Karpas-422 (cell line): ENCODE measurements at regions not wholly inside any gene's neighbourhood (a gene's known extent, or its start where the extent isn't known, plus 50 kb on each side); places are given as distances from the start of the nearest gene placed in this dataset.

Source experiments
- DNase-seq: peaks from one replicate; pipeline ENCODE4 v3.0.0-alpha.2; 2015
- H2AFZ ChIP-seq: fragments of 200-600 bp; sonication (generic); 2 replicates; pipeline ENCODE4 v1.6.1; 2014; ENCODE audit warnings: antibody characterized with exemption, low read length, mixed read lengths
- H3K27ac ChIP-seq: fragments of 200-600 bp; sonication (generic); 2 replicates; pipeline ENCODE4 v1.5.1; 2014; ENCODE audit warnings: mild to moderate bottlenecking, low read length, moderate library complexity
- H3K27me3 ChIP-seq: fragments of 200-600 bp; sonication (generic); 2 replicates; pipeline ENCODE4 v1.6.1; 2014; ENCODE audit warnings: low read length, mixed read lengths
- H3K36me3 ChIP-seq: fragments of 200-600 bp; sonication (generic); 2 replicates; pipeline ENCODE4 v1.6.1; 2014; ENCODE audit warnings: low read length, mixed read lengths; ENCODE audit not compliant: insufficient read depth
- H3K4me1 ChIP-seq: fragments of 200-600 bp; sonication (generic); 2 replicates; pipeline ENCODE4 v1.6.1; 2014; ENCODE audit warnings: mild to moderate bottlenecking, low read length, mixed read lengths
- H3K4me2 ChIP-seq: fragments of 200-600 bp; sonication (generic); 2 replicates; pipeline ENCODE4 v1.6.1; 2014; ENCODE audit warnings: low read length, low read depth, mild to moderate bottlenecking; ENCODE audit not compliant: poor library complexity, severe bottlenecking
- H3K4me3 ChIP-seq: fragments of 200-600 bp; sonication (generic); 2 replicates; pipeline ENCODE4 v1.5.1; 2014; ENCODE audit warnings: mild to moderate bottlenecking, antibody characterized with exemption, low read length, mixed read lengths
- H3K79me2 ChIP-seq: fragments of 200-600 bp; sonication (generic); 2 replicates; pipeline ENCODE4 v1.6.1; 2014; ENCODE audit warnings: mild to moderate bottlenecking, low read length, mixed read lengths
- H3K9ac ChIP-seq: fragments of 200-600 bp; sonication (generic); 2 replicates; pipeline ENCODE4 v1.6.0; 2014; ENCODE audit warnings: low read length
- H3K9me2 ChIP-seq: fragments of 200-600 bp; sonication (generic), shearing (Covaris generic); replicated peaks from 2 replicates; pipeline ENCODE4 v1.6.0; 2014; ENCODE audit warnings: mild to moderate bottlenecking, low read length, moderate library complexity; ENCODE audit not compliant: insufficient read depth
- H3K9me3 ChIP-seq: fragments of 300-700, 200-600 bp; sonication (generic); 2 replicates; pipeline ENCODE4 v1.6.1; 2014; ENCODE audit warnings: low read length, mixed read lengths
- H4K20me1 ChIP-seq: fragments of 200-600 bp; sonication (generic); 2 replicates; pipeline ENCODE4 v1.6.1; 2014; ENCODE audit warnings: mild to moderate bottlenecking, antibody characterized with exemption, low read length, low read depth; ENCODE audit not compliant: insufficient read depth

- H3K79me2 ChIP-seq: no peaks in the 10 kb centered on the region
- peaks cover 45% of the 10 kb centered on the region for H3K4me1 ChIP-seq
- H3K36me3 ChIP-seq: no peaks in the 10 kb centered on the region
- no peaks in the 10 kb centered on the region for H4K20me1 ChIP-seq
- H3K27ac ChIP-seq: peak overlapping the region; percentile 13; the same call in 1 of the 2 replicates
- DNase-seq: no peak
- no peak overlapping the region for H3K9ac ChIP-seq
- H3K9me3 ChIP-seq: no peaks in the 10 kb centered on the region
- H3K27me3 ChIP-seq: no peaks in the 10 kb centered on the region
- no peak overlapping the region; the same call in 1 of the 2 replicates for H2AFZ ChIP-seq
- H3K9me2 ChIP-seq: no peaks in the 10 kb centered on the region
- H3K4me2 ChIP-seq: no peak overlapping the region
- H3K4me3 ChIP-seq: no peak overlapping the region
Measured at GRCh38 chr2:176687944-176688343, 418.7 kb downstream of the MTX2 start.

DNA sequence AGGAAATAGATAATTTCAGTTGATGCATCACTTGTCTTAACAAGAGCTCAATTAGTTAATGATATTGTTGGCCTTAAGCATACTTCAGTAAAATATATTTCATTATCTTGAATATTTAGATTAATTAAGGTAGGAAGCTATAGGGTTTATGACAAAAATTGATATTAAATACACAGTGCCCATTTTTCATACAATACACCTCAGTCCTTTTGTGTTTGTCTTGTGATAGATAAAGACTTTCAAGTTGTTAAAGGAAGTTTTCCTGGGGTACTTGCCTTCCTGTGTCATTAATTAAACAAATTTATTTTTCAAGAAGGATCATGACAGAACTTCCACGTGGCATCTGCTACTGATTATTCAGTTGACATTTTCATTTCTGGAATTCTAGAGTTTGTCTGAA lies 420.5 kb downstream of the MTX2 start:
- H2AFZ ChIP-seq: no peak overlapping the region
- no peaks in the 10 kb centered on the region for H3K36me3 ChIP-seq
- H4K20me1 ChIP-seq: no peaks in the 10 kb centered on the region
- no peaks in the 10 kb centered on the region for H3K27me3 ChIP-seq
- DNase-seq: no peak
- no peaks in the 10 kb centered on the region for H3K9me3 ChIP-seq
- no peak overlapping the region for H3K9ac ChIP-seq
- H3K4me2 ChIP-seq: no peak overlapping the region
- H3K4me3 ChIP-seq: no peak overlapping the region
- no peaks in the 10 kb centered on the region for H3K9me2 ChIP-seq
- no peak overlapping the region for H3K27ac ChIP-seq
- no peaks in the 10 kb centered on the region for H3K79me2 ChIP-seq
- peaks cover 36% of the 10 kb centered on the region for H3K4me1 ChIP-seq

DNA sequence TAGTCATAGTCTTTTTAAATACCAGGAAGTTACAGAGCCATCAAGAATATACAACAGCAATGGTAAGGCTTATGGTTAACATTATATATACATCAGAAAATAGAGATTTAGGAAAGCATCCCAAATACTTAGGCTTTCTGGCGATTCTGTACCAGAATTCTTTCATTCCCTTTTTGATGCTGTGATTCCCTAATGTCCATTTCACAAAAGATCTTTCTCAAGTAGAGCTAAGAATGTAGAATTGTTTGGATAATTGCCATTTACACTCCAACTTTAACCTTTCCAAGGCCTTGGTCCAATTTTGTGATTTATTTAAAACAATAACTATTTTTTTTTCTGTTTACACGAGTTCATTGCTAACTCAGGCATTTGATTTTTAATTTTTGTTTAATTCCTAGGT lies 422.2 kb downstream of the MTX2 start:
- Histone ChIP-seq H3K9me3 (no peaks in the 10 kb centered on the region), H3K9ac (no peak overlapping the region)

DNA sequence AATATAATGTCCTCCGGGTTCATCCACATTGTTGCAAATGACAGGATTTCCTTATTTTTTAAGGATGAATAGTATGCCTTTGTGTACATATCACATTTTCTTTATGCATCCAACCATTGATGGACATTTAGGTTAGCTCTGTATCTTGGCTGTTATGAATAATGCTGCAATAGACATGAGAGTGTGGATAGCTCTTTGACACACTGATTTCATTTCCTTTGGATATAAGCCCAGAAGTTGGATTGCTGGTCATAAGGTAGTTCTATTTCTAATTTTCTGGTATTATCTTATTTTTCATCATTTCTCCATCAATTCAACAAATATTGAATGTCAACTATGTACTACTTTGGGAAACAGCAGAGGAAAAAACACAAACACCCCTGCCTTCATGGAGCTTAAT lies 423.3 kb downstream of the MTX2 start:
- no peaks in the 10 kb centered on the region for H3K9me3 ChIP-seq
- no peaks in the 10 kb centered on the region for H4K20me1 ChIP-seq
- no peak overlapping the region for H3K27ac ChIP-seq
- H3K27me3 ChIP-seq: no peaks in the 10 kb centered on the region
- H3K36me3 ChIP-seq: no peaks in the 10 kb centered on the region
- no peak for DNase-seq
- H3K4me1 ChIP-seq: peaks cover 11% of the 10 kb centered on the region
- H3K9ac ChIP-seq: no peak overlapping the region
- no peak overlapping the region for H2AFZ ChIP-seq
- no peaks in the 10 kb centered on the region for H3K9me2 ChIP-seq
- no peak overlapping the region for H3K4me3 ChIP-seq
- no peak overlapping the region for H3K4me2 ChIP-seq
- H3K79me2 ChIP-seq: no peaks in the 10 kb centered on the region

More for the DNA sequence above, 422.2 kb downstream of the MTX2 start:
- H3K79me2 ChIP-seq: no peaks in the 10 kb centered on the region
- no peaks in the 10 kb centered on the region for H3K36me3 ChIP-seq
- H3K4me1 ChIP-seq: peaks cover 21% of the 10 kb centered on the region
- H3K27me3 ChIP-seq: no peaks in the 10 kb centered on the region
- no peak overlapping the region for H3K4me3 ChIP-seq
- peak overlapping the region; percentile 27; the same call in 1 of the 2 replicates for H2AFZ ChIP-seq
- no peak overlapping the region for H3K27ac ChIP-seq
- no peak for DNase-seq
- no peak overlapping the region for H3K4me2 ChIP-seq
- no peaks in the 10 kb centered on the region for H3K9me2 ChIP-seq
- no peaks in the 10 kb centered on the region for H4K20me1 ChIP-seq

DNA sequence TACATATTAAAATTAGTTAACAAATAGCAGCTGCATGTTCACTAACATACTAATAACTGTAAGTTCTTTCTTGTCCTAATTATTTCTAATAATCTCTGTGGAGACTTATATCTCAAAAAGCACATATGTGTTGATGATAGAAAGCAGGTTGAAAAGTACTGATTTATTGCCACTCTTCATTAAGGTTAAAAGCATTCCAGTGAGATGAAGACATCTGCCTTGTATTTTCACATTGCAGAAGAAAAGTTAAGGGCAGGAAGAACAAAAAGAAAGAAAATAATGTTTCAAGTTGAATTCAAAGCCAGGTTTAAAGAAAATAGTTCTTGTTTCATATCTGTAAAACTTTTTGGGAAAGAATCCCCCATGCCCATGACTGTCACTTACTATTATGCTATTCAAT lies 429.9 kb downstream of the MTX2 start:
- Histone ChIP-seq H3K9me3 (no peaks in the 10 kb centered on the region), H3K9ac (no peak overlapping the region), H2AFZ (no peak overlapping the region), H3K4me1 (0 out of 2 replicates have a peak, but pooled peaks cover 2% of the 10 kb centered on the region), H3K4me2 (no peak overlapping the region), H3K9me2 (no peaks in the 10 kb centered on the region), H4K20me1 (no peaks in the 10 kb centered on the region), H3K27ac (no peak overlapping the region), H3K36me3 (no peaks in the 10 kb centered on the region), H3K27me3 (no peaks in the 10 kb centered on the region), H3K79me2 (no peaks in the 10 kb centered on the region), H3K4me3 (no peak overlapping the region)
- DNase-seq: no peak

DNA sequence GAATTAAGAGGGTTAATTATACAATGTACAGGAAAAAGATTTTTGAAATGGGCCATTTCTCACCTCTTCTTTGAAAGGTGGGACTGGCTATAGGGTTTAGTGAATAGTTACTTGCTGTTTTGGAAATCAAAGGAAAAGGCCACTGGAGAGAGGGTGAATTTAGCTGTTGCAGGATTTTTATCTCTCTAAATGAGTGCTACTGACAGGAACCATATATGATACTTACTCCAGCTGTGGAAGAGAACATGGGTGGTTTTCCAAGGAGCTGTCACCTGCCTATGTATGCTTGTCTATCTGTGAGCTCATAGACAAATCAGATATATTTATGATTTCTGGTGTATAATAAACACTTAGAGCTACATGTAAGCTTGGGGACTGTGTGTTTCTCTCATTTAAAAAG lies 430.4 kb downstream of the MTX2 start:
- Histone ChIP-seq H3K9me2 (no peaks in the 10 kb centered on the region), H3K27me3 (no peaks in the 10 kb centered on the region), H3K4me3 (no peak overlapping the region), H3K4me1 (0 out of 2 replicates have a peak, but pooled peaks cover 3% of the 10 kb centered on the region), H3K9me3 (no peaks in the 10 kb centered on the region), H3K79me2 (no peaks in the 10 kb centered on the region), H3K4me2 (no peak overlapping the region), H4K20me1 (no peaks in the 10 kb centered on the region), H3K27ac (no peak overlapping the region), H3K36me3 (no peaks in the 10 kb centered on the region), H3K9ac (no peak overlapping the region), H2AFZ (no peak overlapping the region)
- no peak for DNase-seq

DNA sequence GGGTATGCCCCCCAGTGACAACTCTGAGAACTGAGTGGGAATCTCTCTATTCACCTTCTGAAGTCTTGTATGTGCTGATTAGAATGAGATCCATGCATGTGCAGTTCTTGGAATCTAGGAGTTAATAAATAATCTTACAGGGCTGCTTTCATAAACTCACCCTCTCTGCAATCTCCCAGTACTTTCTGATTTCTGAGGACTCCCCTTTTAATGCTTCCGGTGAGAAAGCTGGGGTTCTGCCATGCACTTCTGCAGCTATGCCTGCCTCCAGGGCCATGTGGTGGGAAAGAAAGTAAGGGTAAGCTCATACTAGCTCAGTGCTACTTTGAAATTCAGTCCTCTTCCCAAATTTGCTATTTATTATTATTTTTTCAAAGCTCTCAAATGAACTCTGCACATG lies 432.9 kb downstream of the MTX2 start:
- no peaks in the 10 kb centered on the region for H3K9me3 ChIP-seq
- H3K9ac ChIP-seq: no peak overlapping the region
- no peak overlapping the region for H3K4me2 ChIP-seq
- DNase-seq: no peak
- H3K79me2 ChIP-seq: no peaks in the 10 kb centered on the region
- no peak overlapping the region for H2AFZ ChIP-seq
- no peak overlapping the region for H3K4me3 ChIP-seq
- no peaks in the 10 kb centered on the region for H4K20me1 ChIP-seq
- H3K36me3 ChIP-seq: no peaks in the 10 kb centered on the region
- H3K9me2 ChIP-seq: no peaks in the 10 kb centered on the region
- no peak overlapping the region for H3K27ac ChIP-seq
- H3K27me3 ChIP-seq: no peaks in the 10 kb centered on the region
- peaks cover 16% of the 10 kb centered on the region for H3K4me1 ChIP-seq

- Histone ChIP-seq H3K79me2 (no peaks in the 10 kb centered on the region), H3K4me2 (no peak overlapping the region), H3K9me3 (no peaks in the 10 kb centered on the region), H2AFZ (peak overlapping the region; percentile 57; the same call in 1 of the 2 replicates), H3K27ac (no peak overlapping the region), H4K20me1 (no peaks in the 10 kb centered on the region), H3K27me3 (no peaks in the 10 kb centered on the region), H3K4me3 (no peak overlapping the region), H3K9ac (no peak overlapping the region), H3K9me2 (peaks cover 3% of the 10 kb centered on the region; the same call in 1 of the 2 replicates), H3K4me1 (peaks cover 16% of the 10 kb centered on the region), H3K36me3 (no peaks in the 10 kb centered on the region)
- DNase-seq: no peak
Measured at GRCh38 chr2:176704282-176704858, 435.1 kb downstream of the MTX2 start.
